SK-N-MC (cell line): ENCODE measurements at regions not wholly inside any gene's neighbourhood (a gene's known extent, or its start where the extent isn't known, plus 50 kb on each side); places are given as distances from the start of the nearest gene placed in this dataset.

Experiments used
- EZH2 ChIP-seq: fragments of 200-600 bp; sonication (generic); IDR thresholded peaks from one replicate; pipeline ENCODE4 v1.6.1; 2017; ENCODE audit warnings: antibody characterized with exemption
- FOXP2 ChIP-seq: optimal IDR thresholded peaks from 2 replicates; pipeline ENCODE3; 2011; ENCODE audit warnings: mild to moderate bottlenecking, moderate library complexity; ENCODE audit not compliant: insufficient read depth; ENCODE audit errors: extremely low read length, control extremely low read depth
- POLR2AphosphoS5 ChIP-seq: IDR thresholded peaks from 2 replicates; pipeline ENCODE4 v1.6.1; 2012; ENCODE audit warnings: mild to moderate bottlenecking, low read depth, low read length, borderline replicate concordance

- TF ChIP-seq EZH2 (no peak), POLR2AphosphoS5 (no peak), FOXP2 (no peak)
These were observed 61.0 kb upstream of the EXOC1L start for GRCh38 chr4:55758570-55758969.
